ENCODE measurements at regions not wholly inside any gene's neighbourhood (a gene's known extent, or its start where the extent isn't known, plus 50 kb on each side); places are given as distances from the start of the nearest gene placed in this dataset.

GRCh38 chr7:7112868-7113267, 69.5 kb upstream of the C1GALT1 start:
- H3K4me3 ChIP-seq, result no peak overlapping the region
- 81 to 96% (median 84%) methylated on average over 1 of the region's 1 CpG for WGBS, 5 donors
- no peak for DNase-seq
- intact Hi-C loops (cut with DNase I; ENCODE audit: low total_unique reads), result no loop called here
- H3K27ac ChIP-seq, result no peak overlapping the region
- H3K4me1 ChIP-seq, result no peaks in the 10 kb centered on the region
- peaks cover 0 to 19% (median 18%) of the 10 kb centered on the region in 8 donors for H3K9me3 ChIP-seq
- H3K36me3 ChIP-seq, result no peaks in the 10 kb centered on the region
- no peak for TF ChIP-seq CTCF (IDR thresholded peaks at IDR 0.05 in 8 of 11, conservative IDR thresholded peaks at IDR 0.05 in 3 of 11)
- TF ChIP-seq POLR2AphosphoS5 (IDR thresholded peaks at IDR 0.05), result no peak
- no peak for TF ChIP-seq POLR2A (IDR thresholded peaks at IDR 0.05)
- no peaks in the 10 kb centered on the region for H3K27me3 ChIP-seq (replicated peaks in 1 of 7)

- TF ChIP-seq CTCF (IDR thresholded peaks at IDR 0.05 in 8 of 11, conservative IDR thresholded peaks at IDR 0.05 in 3 of 11) (no peak), POLR2AphosphoS5 (IDR thresholded peaks at IDR 0.05) (no peak)
- Histone ChIP-seq H3K9me3 (peaks cover 0 to 3% (median 0%) of the 10 kb centered on the region in 8 donors), H3K27ac (no peak overlapping the region), H3K4me3 (no peak overlapping the region), H3K4me1 (no peaks in the 10 kb centered on the region), H3K27me3 (replicated peaks in 1 of 7) (no peaks in the 10 kb centered on the region), H3K36me3 (no peaks in the 10 kb centered on the region)
- intact Hi-C loops (cut with DNase I; ENCODE audit: low total_unique reads), result no loop called here
- 74 to 90% (median 78%) methylated on average over 6 of the region's 6 CpGs for WGBS, 5 donors
- no peak for DNase-seq
Measured at GRCh38 chr7:7114575-7115291, 67.6 kb upstream of the C1GALT1 start.

- WGBS, 5 donors, result 85 to 91% (median 89%) methylated on average over 10 of the region's 10 CpGs
- Histone ChIP-seq H3K27ac (no peak overlapping the region), H3K4me1 (peaks cover 0 to 4% (median 0%) of the 10 kb centered on the region in 6 donors), H3K4me3 (no peak overlapping the region), H3K36me3 (no peaks in the 10 kb centered on the region), H3K27me3 (replicated peaks in 1 of 7) (no peaks in the 10 kb centered on the region), H3K9me3 (no peaks in the 10 kb centered on the region)
- TF ChIP-seq POLR2A (IDR thresholded peaks at IDR 0.05) (no peak), CTCF (IDR thresholded peaks at IDR 0.05 in 8 of 11, conservative IDR thresholded peaks at IDR 0.05 in 3 of 11) (no peak), POLR2AphosphoS5 (IDR thresholded peaks at IDR 0.05) (no peak)
- intact Hi-C loops (cut with DNase I; ENCODE audit: low total_unique reads), result no loop called here
- no peak for DNase-seq
Measured at GRCh38 chr7:7117935-7118586, 64.3 kb upstream of the C1GALT1 start.

- TF ChIP-seq CTCF (IDR thresholded peaks at IDR 0.05 in 8 of 11, conservative IDR thresholded peaks at IDR 0.05 in 3 of 11) (no peak), POLR2AphosphoS5 (IDR thresholded peaks at IDR 0.05) (no peak), POLR2A (IDR thresholded peaks at IDR 0.05) (no peak)
- 67 to 77% (median 73%) methylated on average over 2 of the region's 2 CpGs for WGBS, 5 donors
- Histone ChIP-seq H3K4me1 (peaks cover 0 to 5% (median 0%) of the 10 kb centered on the region in 6 donors), H3K36me3 (no peaks in the 10 kb centered on the region), H3K27ac (no peak overlapping the region), H3K4me3 (no peak overlapping the region), H3K9me3 (no peaks in the 10 kb centered on the region), H3K27me3 (replicated peaks in 1 of 7) (no peaks in the 10 kb centered on the region)
- intact Hi-C loops (cut with DNase I; ENCODE audit: low total_unique reads), result no loop called here
- no peak for DNase-seq
Measured at GRCh38 chr7:7118822-7119221, 63.5 kb upstream of the C1GALT1 start.
